ENCODE measurements at regions not wholly inside any gene's neighbourhood (a gene's known extent, or its start where the extent isn't known, plus 50 kb on each side); places are given as distances from the start of the nearest gene placed in this dataset.

GRCh38 chr2:147365622-147366021 is 479.2 kb upstream of the ACVR2A start:
- no peak overlapping the region for H3K4me2 ChIP-seq (replicated peaks; ENCODE audit: low read depth, low read length, poor library complexity, severe bottlenecking)
- no peak overlapping the region for H3K27ac Mint-ChIP-seq
- no peak overlapping the region for H3K27ac ChIP-seq (ENCODE audit: low read length in 2 of 2)
- peaks cover 0 to 4% of the 10 kb centered on the region in 2 donors for H3K4me1 ChIP-seq (ENCODE audit: control insufficient read depth in 2 of 2, insufficient read depth in 2 of 2, low read length in 2 of 2)
- no peaks in the 10 kb centered on the region for H3K36me3 ChIP-seq (replicated peaks in 1 of 2; ENCODE audit: control extremely low read depth in 1 of 2, control insufficient read depth in 1 of 2, extremely low read depth in 1 of 2, insufficient read depth in 2 of 2, low read length in 1 of 2)
- H3K27me3 ChIP-seq (replicated peaks in 1 of 4; ENCODE audit: control extremely low read depth in 1 of 4, control insufficient read depth in 3 of 4, insufficient read depth in 4 of 4, low read length in 3 of 4) = no peaks in the 10 kb centered on the region
- DNase-seq (no peak), ATAC-seq (ENCODE audit: low read depth) (no peak)
- intact Hi-C loops (cut with micrococcal nuclease) = no loop called here
- no peak for TF ChIP-seq CTCF (IDR thresholded peaks at IDR 0.05)
- no peak for TF ChIP-seq EZH2 (IDR thresholded peaks at IDR 0.05; ENCODE audit: borderline replicate concordance, insufficient read depth, low read depth, low read length, poor library complexity, severe bottlenecking)
- H4K20me1 ChIP-seq (ENCODE audit: control insufficient read depth, insufficient read depth, low read length, poor library complexity, severe bottlenecking) = no peaks in the 10 kb centered on the region
- no peaks in the 10 kb centered on the region for H3K27me3 Mint-ChIP-seq
- peaks cover 11% of the 10 kb centered on the region for H3K4me1 Mint-ChIP-seq
- H3K9me3 ChIP-seq (ENCODE audit: control extremely low read depth in 1 of 3, control insufficient read depth in 2 of 3, insufficient read depth in 1 of 3, low read length in 2 of 3) = no peaks in the 10 kb centered on the region
- ChIA-PET POLR2A (no interaction called here), CTCF (no interaction called here)
- peak overlapping the region; percentile 70 for H2AFZ ChIP-seq (ENCODE audit: insufficient read depth, low read depth, low read length, poor library complexity, severe bottlenecking)
- WGBS (ENCODE audit: insufficient coverage) = no CpG with 5 or more reads among the region's 4 CpGs
- no peaks in the 10 kb centered on the region for H3K9me3 Mint-ChIP-seq (ENCODE audit: insufficient read depth)
- no peaks in the 10 kb centered on the region for H3K79me2 ChIP-seq (ENCODE audit: control insufficient read depth, insufficient read depth, low read length)
- no peak overlapping the region for H3K9ac ChIP-seq (ENCODE audit: low read length)
- no peak overlapping the region for H3K4me3 Mint-ChIP-seq
- H3K4me3 ChIP-seq (ENCODE audit: control extremely low read depth in 1 of 5, extremely low read depth in 1 of 5, insufficient read depth in 1 of 5, low read depth in 2 of 5, low read length in 4 of 5) = no peak overlapping the region

DNA sequence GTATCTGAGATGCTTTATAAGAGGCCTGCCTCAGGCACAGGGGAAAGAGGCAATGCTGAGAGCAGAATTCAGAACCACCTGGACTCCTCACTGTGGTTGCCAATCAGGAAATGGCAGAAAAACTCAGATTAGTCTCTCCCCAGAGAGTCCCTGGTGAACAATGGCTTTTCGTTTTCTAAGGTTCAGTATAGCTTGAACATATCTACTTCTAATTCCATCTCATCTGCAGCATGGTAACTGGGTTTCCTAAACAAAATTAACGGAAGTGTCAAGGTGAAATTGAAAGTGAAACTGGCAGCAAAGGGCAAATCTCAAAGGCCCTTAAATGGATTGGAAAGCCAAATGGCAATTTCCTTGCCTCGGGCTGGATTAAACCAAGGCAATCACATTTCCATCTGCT is 480.2 kb upstream of the ACVR2A start:
- Histone ChIP-seq H2AFZ (ENCODE audit: insufficient read depth, low read depth, low read length, poor library complexity, severe bottlenecking) (peak overlapping the region; percentile 70), H3K4me2 (replicated peaks; ENCODE audit: low read depth, low read length, poor library complexity, severe bottlenecking) (peak overlapping the region; percentile 35), H3K27ac (ENCODE audit: low read length in 2 of 2) (no peak overlapping the region), H3K4me3 (ENCODE audit: control extremely low read depth in 1 of 5, extremely low read depth in 1 of 5, insufficient read depth in 1 of 5, low read depth in 2 of 5, low read length in 4 of 5) (no peak overlapping the region), H3K9me3 (ENCODE audit: control extremely low read depth in 1 of 3, control insufficient read depth in 2 of 3, insufficient read depth in 1 of 3, low read length in 2 of 3) (no peaks in the 10 kb centered on the region), H3K27me3 (replicated peaks in 1 of 4; ENCODE audit: control extremely low read depth in 1 of 4, control insufficient read depth in 3 of 4, insufficient read depth in 4 of 4, low read length in 3 of 4) (no peaks in the 10 kb centered on the region), H4K20me1 (ENCODE audit: control insufficient read depth, insufficient read depth, low read length, poor library complexity, severe bottlenecking) (no peaks in the 10 kb centered on the region), H3K4me1 (ENCODE audit: control insufficient read depth in 2 of 2, insufficient read depth in 2 of 2, low read length in 2 of 2) (peaks cover 0 to 4% of the 10 kb centered on the region in 2 donors), H3K9ac (ENCODE audit: low read length) (no peak overlapping the region), H3K79me2 (ENCODE audit: control insufficient read depth, insufficient read depth, low read length) (no peaks in the 10 kb centered on the region), H3K36me3 (replicated peaks in 1 of 2; ENCODE audit: control extremely low read depth in 1 of 2, control insufficient read depth in 1 of 2, extremely low read depth in 1 of 2, insufficient read depth in 2 of 2, low read length in 1 of 2) (no peaks in the 10 kb centered on the region)
- Mint-ChIP-seq H3K4me1 (peaks cover 11% of the 10 kb centered on the region), H3K9me3 (ENCODE audit: insufficient read depth) (no peaks in the 10 kb centered on the region), H3K27me3 (no peaks in the 10 kb centered on the region), H3K27ac (no peak overlapping the region), H3K4me3 (peak overlapping the region; percentile 11)
- no CpG with 5 or more reads among the region's 3 CpGs for WGBS (ENCODE audit: insufficient coverage)
- ChIA-PET POLR2A (no interaction called here), CTCF (no interaction called here)
- TF ChIP-seq EZH2 (IDR thresholded peaks at IDR 0.05; ENCODE audit: borderline replicate concordance, insufficient read depth, low read depth, low read length, poor library complexity, severe bottlenecking) (no peak), CTCF (IDR thresholded peaks at IDR 0.05) (no peak)
- DNase-seq = peak; percentile 10
- no peak for ATAC-seq (ENCODE audit: low read depth)
- intact Hi-C loops (cut with micrococcal nuclease) = no loop called here
